ENCODE measurements at regions not wholly inside any gene's neighbourhood (a gene's known extent, or its start where the extent isn't known, plus 50 kb on each side); places are given as distances from the start of the nearest gene placed in this dataset.

GRCh38 chr3:178200316-178200715 is 335.9 kb upstream of the KCNMB2 start:
- no peak for TF ChIP-seq POLR2A (IDR thresholded peaks at IDR 0.05; ENCODE audit: low read depth)
- no peak for TF ChIP-seq POLR2AphosphoS5 (IDR thresholded peaks at IDR 0.05)
